HepG2 (cell line): ENCODE measurements at regions not wholly inside any gene's neighbourhood (a gene's known extent, or its start where the extent isn't known, plus 50 kb on each side); places are given as distances from the start of the nearest gene placed in this dataset.

Experiments used
- AHDC1 ChIP-seq: sonication (generic); formaldehyde crosslinking; IDR thresholded peaks from 2 replicates; pipeline ENCODE4 v1.5.1; 2020; ENCODE audit warnings: mild to moderate bottlenecking, missing genetic modification reagents, borderline replicate concordance
- ARNTL ChIP-seq: sonication (generic); formaldehyde crosslinking; IDR thresholded peaks from 2 replicates; pipeline ENCODE4 v1.4.0; 2020; ENCODE audit warnings: mild to moderate bottlenecking, missing genetic modification reagents
- CREB3 ChIP-seq: sonication (generic); formaldehyde crosslinking; IDR thresholded peaks from 2 replicates; pipeline ENCODE4 v1.5.0; 2020; ENCODE audit warnings: missing genetic modification reagents
- ELF3 ChIP-seq: IDR thresholded peaks from 2 replicates; pipeline ENCODE4 v1.6.1; 2016; ENCODE audit warnings: missing genetic modification reagents, missing compliant biosample characterization
- GABPA ChIP-seq, 2 experiments: IDR thresholded peaks; 2 replicates each; pipeline ENCODE4 v1.6.1; 2011 to 2016; ENCODE audit warnings: low read depth in 2 of 2, low read length in 1 of 2, missing biosample characterization in 1 of 2, missing genetic modification characterization in 1 of 2
- KDM3A ChIP-seq: IDR thresholded peaks from 2 replicates; pipeline ENCODE4 v1.6.1; 2018; ENCODE audit warnings: low read depth, missing compliant biosample characterization
- MBNL3 ChIP-seq: fragments of 250-450 bp; sonication (Bioruptor Pico); conservative IDR thresholded peaks from 2 replicates; pipeline ENCODE4 v1.8.0; 2022; ENCODE audit warnings: mild to moderate bottlenecking, inconsistent platforms
- PHF20 ChIP-seq: sonication (generic); formaldehyde crosslinking; IDR thresholded peaks from 2 replicates; pipeline ENCODE4 v1.5.0; 2020; ENCODE audit warnings: mild to moderate bottlenecking, missing genetic modification reagents
- TBX2 ChIP-seq: sonication (generic); formaldehyde crosslinking; IDR thresholded peaks from 2 replicates; pipeline ENCODE4 v1.5.0; 2020; ENCODE audit warnings: missing genetic modification reagents, mild to moderate bottlenecking, borderline replicate concordance
- TERF1 ChIP-seq: sonication (generic); formaldehyde crosslinking; IDR thresholded peaks from 2 replicates; pipeline ENCODE4 v1.8.0; 2022; ENCODE audit warnings: mild to moderate bottlenecking, missing genetic modification reagents, moderate library complexity
- U2AF1 ChIP-seq: fragments of 200-400 bp; formaldehyde crosslinking; optimal IDR thresholded peaks from 2 replicates; pipeline ENCODE3; 2017; ENCODE audit warnings: mild to moderate bottlenecking, low read depth, low read length
- ZNF234 ChIP-seq: sonication (generic); formaldehyde crosslinking; conservative IDR thresholded peaks from 2 replicates; pipeline ENCODE4 v1.5.1; 2020; ENCODE audit warnings: mild to moderate bottlenecking, missing genetic modification reagents
- ZNF329 ChIP-seq: sonication (generic); formaldehyde crosslinking; IDR thresholded peaks from 2 replicates; pipeline ENCODE4 v1.9.0; 2021; ENCODE audit warnings: low read depth, mild to moderate bottlenecking, missing genetic modification reagents
- ZNF484 ChIP-seq: sonication (generic); formaldehyde crosslinking; IDR thresholded peaks from 2 replicates; pipeline ENCODE4 v1.5.1; 2020; ENCODE audit warnings: mild to moderate bottlenecking, low read depth, missing genetic modification reagents, borderline replicate concordance
- ZNF775 ChIP-seq: sonication (generic); formaldehyde crosslinking; IDR thresholded peaks from 2 replicates; pipeline ENCODE4 v1.4.0; 2020; ENCODE audit warnings: missing genetic modification reagents, mild to moderate bottlenecking, moderate library complexity, borderline replicate concordance
- ZSCAN20 ChIP-seq: sonication (generic); formaldehyde crosslinking; IDR thresholded peaks from 2 replicates; pipeline ENCODE4 v1.4.0; 2020; ENCODE audit warnings: missing genetic modification reagents, mild to moderate bottlenecking, borderline replicate concordance
- TF ChIP-seq, protein P1 (sequence below): sonication (generic); formaldehyde crosslinking; IDR thresholded peaks from 2 replicates; pipeline ENCODE4 v1.5.0; 2020; ENCODE audit warnings: missing genetic modification reagents
- TF ChIP-seq, protein P2 (sequence below): sonication (generic); formaldehyde crosslinking; IDR thresholded peaks from 2 replicates; pipeline ENCODE4 v1.8.1; 2023; ENCODE audit warnings: mild to moderate bottlenecking, missing genetic modification reagents
- TF ChIP-seq, protein P3 (sequence below): sonication (generic); formaldehyde crosslinking; IDR thresholded peaks from 2 replicates; pipeline ENCODE4 v1.8.1; 2023; ENCODE audit warnings: missing genetic modification reagents, mild to moderate bottlenecking, borderline replicate concordance

DNA sequence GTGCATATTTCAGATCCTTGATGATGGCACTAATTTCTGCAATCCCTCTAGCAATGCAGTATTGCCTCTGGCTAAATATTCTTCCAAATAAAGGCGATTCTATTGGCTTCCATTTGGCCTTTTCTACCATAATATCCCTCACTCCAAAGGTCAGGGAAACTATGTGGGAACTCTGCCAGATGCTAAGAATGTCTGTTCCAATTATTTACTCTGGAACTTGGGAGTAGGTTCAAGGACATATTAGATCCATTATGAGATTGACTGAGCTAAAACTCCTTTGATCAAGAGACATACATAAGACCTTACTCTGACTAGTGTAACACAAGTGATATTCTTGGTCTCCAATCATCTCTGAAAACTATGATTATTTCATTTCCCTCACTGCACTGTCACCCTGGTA is 674.5 kb upstream of the NECTIN3 start (continued):
- no peak for TF ChIP-seq CREB3 (CRISPR knock-in tag)
- TF ChIP-seq, protein P1, sequence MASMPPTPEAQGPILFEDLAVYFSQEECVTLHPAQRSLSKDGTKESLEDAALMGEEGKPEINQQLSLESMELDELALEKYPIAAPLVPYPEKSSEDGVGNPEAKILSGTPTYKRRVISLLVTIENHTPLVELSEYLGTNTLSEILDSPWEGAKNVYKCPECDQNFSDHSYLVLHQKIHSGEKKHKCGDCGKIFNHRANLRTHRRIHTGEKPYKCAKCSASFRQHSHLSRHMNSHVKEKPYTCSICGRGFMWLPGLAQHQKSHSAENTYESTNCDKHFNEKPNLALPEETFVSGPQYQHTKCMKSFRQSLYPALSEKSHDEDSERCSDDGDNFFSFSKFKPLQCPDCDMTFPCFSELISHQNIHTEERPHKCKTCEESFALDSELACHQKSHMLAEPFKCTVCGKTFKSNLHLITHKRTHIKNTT (CRISPR knock-in tag), result no peak
- no peak for TF ChIP-seq MBNL3 (CRISPR knock-in tag)
- TF ChIP-seq ARNTL (CRISPR knock-in tag), result no peak
- TF ChIP-seq AHDC1 (CRISPR knock-in tag), result peak; percentile 97
- TF ChIP-seq KDM3A (CRISPR knock-in tag), result no peak
- no peak for TF ChIP-seq ZNF484
- TF ChIP-seq, protein P2, sequence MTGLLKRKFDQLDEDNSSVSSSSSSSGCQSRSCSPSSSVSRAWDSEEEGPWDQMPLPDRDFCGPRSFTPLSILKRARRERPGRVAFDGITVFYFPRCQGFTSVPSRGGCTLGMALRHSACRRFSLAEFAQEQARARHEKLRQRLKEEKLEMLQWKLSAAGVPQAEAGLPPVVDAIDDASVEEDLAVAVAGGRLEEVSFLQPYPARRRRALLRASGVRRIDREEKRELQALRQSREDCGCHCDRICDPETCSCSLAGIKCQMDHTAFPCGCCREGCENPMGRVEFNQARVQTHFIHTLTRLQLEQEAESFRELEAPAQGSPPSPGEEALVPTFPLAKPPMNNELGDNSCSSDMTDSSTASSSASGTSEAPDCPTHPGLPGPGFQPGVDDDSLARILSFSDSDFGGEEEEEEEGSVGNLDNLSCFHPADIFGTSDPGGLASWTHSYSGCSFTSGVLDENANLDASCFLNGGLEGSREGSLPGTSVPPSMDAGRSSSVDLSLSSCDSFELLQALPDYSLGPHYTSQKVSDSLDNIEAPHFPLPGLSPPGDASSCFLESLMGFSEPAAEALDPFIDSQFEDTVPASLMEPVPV (CRISPR knock-in tag), result no peak
- no peak for TF ChIP-seq TERF1 (CRISPR knock-in tag)
- TF ChIP-seq U2AF1, result no peak
- no peak for TF ChIP-seq ZNF775 (CRISPR knock-in tag)
- TF ChIP-seq ZNF329, result no peak
- no peak for TF ChIP-seq GABPA (IDR thresholded peaks at IDR 0.05; ENCODE audit: low read depth, low read length)
- no peak for TF ChIP-seq GABPA (CRISPR knock-in tag; IDR thresholded peaks at IDR 0.05; ENCODE audit: low read depth)
- TF ChIP-seq TBX2 (CRISPR knock-in tag), result no peak
- TF ChIP-seq, protein P3, sequence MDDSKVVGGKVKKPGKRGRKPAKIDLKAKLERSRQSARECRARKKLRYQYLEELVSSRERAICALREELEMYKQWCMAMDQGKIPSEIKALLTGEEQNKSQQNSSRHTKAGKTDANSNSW, result no peak
- peak; percentile 66; the same call in 1 of the 2 replicates for TF ChIP-seq ELF3 (CRISPR knock-in tag)
- TF ChIP-seq ZSCAN20 (CRISPR knock-in tag), result no peak
- TF ChIP-seq PHF20 (CRISPR knock-in tag), result no peak
- no peak for TF ChIP-seq ZNF234
